AML-193 (cell line): ENCODE measurements at regions not wholly inside any gene's neighbourhood (a gene's known extent, or its start where the extent isn't known, plus 50 kb on each side); places are given as distances from the start of the nearest gene placed in this dataset.

Experiments used
- DNase-seq, 2 experiments: peaks; one replicate each; lab custom pipeline; 2025; lab: John Stamatoyannopoulos, UW

GRCh38 chr10:58140691-58141347 lies 126.9 kb downstream of the IPMK start:
- DNase-seq, result no peak

GRCh38 chr10:58140054-58140453 lies 127.6 kb downstream of the IPMK start:
- DNase-seq, result no peak

GRCh38 chr10:58137813-58138212 lies 129.9 kb downstream of the IPMK start:
- DNase-seq, result no peak

- DNase-seq, result no peak
These were observed 152.3 kb downstream of the IPMK start for GRCh38 chr10:58115218-58116050.

GRCh38 chr10:58109731-58110130 lies 158.0 kb downstream of the IPMK start:
- no peak for DNase-seq

- no peak for DNase-seq
These were observed 160.2 kb downstream of the IPMK start for GRCh38 chr10:58107506-58107905.

- DNase-seq, result no peak
These were observed 161.3 kb downstream of the IPMK start for GRCh38 chr10:58106211-58107035.

GRCh38 chr10:58104351-58104751 lies 163.3 kb downstream of the IPMK start:
- DNase-seq, result no peak

GRCh38 chr10:58102897-58103296 lies 164.8 kb downstream of the IPMK start:
- no peak for DNase-seq

GRCh38 chr10:58101682-58102081 lies 166.0 kb downstream of the IPMK start:
- DNase-seq, result no peak

- no peak for DNase-seq
These were observed 172.5 kb downstream of the IPMK start for GRCh38 chr10:58094985-58095718.

- DNase-seq, result no peak
These were observed 175.8 kb downstream of the IPMK start for GRCh38 chr10:58091886-58092285.

- DNase-seq, result no peak
These were observed 178.0 kb downstream of the IPMK start for GRCh38 chr10:58089739-58090138.

- DNase-seq, result no peak
These were observed 179.8 kb downstream of the IPMK start for GRCh38 chr10:58087896-58088295.

- DNase-seq, result no peak
These were observed 180.9 kb downstream of the IPMK start for GRCh38 chr10:58086763-58087150.

- no peak for DNase-seq
These were observed 181.4 kb downstream of the IPMK start for GRCh38 chr10:58086144-58086762.

GRCh38 chr10:58082248-58082647 lies 185.4 kb downstream of the IPMK start:
- DNase-seq, result no peak

GRCh38 chr10:58081353-58081752 lies 186.3 kb downstream of the IPMK start:
- no peak for DNase-seq

GRCh38 chr10:58079461-58079860 lies 188.2 kb downstream of the IPMK start:
- DNase-seq, result no peak

- no peak for DNase-seq
These were observed 195.1 kb downstream of the IPMK start for GRCh38 chr10:58072634-58073033.

GRCh38 chr10:58070956-58071355 lies 196.7 kb downstream of the IPMK start:
- no peak for DNase-seq

- DNase-seq, result no peak
These were observed 198.9 kb downstream of the IPMK start for GRCh38 chr10:58068809-58069208.
